ENCODE measurements at regions not wholly inside any gene's neighbourhood (a gene's known extent, or its start where the extent isn't known, plus 50 kb on each side); places are given as distances from the start of the nearest gene placed in this dataset.

DNA sequence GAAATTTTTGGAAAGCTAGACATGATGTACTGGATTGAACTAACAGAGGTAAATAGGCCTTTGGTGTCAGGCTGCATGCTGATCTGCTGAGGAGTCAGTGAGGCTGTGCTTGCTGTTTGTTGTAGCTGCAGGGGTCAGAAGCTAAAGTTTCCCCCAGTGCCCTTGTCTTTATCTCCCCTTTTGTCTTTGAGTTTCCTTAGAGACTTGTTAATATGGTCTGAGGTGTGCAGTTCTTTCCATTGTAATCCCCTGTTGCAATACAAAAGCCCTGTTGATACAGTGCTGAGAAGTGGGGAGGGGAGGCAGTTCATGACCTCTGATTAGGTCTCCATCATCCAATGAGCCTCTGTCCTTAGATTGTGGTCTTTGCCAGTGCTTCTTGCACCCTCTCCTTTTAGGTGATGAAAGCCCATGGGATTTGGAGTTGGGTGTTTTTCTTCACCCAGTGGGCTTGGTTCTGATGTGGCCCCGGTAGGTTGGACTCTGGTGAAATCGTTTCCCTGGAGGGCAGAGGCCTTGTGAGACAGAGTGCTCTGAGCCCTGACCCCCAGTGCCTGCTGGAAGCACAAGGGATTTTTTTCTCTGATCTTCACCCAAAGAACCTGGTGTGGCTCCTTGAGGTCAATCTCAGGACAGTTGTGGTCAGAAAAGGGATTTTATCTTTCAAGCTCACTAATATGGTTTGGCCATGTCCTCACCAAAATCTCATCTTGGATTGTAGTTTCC, 163.1 kb downstream of the TMEM18 start:
- DNase-seq (ENCODE audit: low read depth in 2 of 2) = no peak

DNA sequence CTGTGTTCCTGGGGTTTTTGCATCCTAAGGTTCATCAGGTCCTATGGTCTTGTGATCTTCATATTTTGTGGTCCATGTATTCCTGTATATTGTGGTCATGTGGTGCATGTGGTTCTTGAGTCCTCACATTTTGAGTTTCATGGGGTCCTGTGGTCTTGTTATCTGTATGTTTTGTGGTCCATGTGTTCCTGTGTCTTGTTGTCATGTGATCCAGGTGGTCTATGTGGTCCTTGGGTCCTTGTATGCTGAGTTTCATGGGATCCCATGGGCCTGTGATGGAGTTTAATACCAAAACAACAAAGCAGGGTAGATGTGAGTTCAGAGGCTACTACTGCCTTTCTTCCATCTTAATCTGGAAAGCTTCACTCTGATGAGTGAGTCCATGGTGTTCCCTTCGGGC, 166.4 kb downstream of the TMEM18 start:
- no peak for DNase-seq (ENCODE audit: low read depth in 2 of 2)

DNA sequence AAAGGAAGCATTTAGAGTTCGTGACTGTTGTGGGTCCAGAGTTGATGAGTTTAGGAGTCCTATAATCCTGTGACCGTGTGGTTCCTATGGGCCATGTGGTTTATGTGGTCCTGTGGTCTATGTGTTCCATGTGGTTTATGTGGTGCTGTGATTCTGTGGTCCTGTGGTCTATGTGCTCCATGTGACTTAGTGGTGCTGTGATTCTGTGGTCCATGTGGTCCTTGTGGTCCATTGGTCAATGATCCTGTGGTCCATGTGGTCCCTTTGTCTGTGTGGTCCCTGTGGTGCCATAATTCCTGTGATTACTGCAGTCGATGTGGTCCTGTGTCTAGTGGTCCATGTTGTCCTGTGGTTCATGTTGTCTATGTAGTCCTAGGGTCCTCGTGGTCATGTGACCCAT, 167.3 kb downstream of the TMEM18 start:
- DNase-seq (ENCODE audit: low read depth in 2 of 2) = no peak

DNA sequence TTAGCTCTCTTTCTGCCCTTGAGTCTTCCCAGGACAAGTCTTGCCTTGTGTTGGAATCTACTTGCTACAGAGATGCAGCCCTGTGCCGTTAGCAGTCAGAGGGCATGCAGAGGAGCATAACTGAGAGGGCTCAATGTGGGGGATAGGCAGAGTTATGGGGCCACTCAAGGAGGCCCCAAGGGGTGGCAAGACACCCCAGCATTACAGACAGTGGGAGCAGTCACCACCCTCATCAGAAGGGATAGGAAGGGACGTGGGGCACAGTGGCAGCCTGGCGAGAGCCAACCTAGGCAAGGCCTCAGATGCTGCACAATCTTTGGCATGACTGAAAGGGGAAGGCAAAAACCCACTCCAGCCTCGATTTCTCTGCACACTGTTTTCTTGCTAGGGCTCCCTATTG, 169.1 kb downstream of the TMEM18 start:
- no peak for DNase-seq (ENCODE audit: low read depth in 2 of 2)

DNA sequence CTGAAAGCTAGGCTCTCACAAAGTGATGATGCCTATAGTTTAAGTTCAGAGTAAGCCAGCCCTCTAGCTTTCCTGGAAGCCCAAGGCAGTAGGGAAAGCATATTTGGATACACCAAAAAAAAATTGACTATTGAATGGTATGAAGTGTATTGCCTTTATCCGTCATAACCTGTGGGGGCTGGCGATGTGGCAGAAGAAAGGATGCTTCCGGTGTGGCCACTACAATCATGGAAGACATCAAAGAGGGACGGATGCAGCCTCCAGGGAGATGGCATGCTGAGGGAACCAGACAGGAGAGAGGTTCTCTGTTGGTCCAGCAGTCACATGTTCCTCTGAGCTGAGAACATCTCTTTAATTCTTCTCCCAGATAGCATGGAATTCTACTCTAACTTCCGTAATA, 170.3 kb downstream of the TMEM18 start:
- DNase-seq (ENCODE audit: low read depth in 2 of 2) = no peak

DNA sequence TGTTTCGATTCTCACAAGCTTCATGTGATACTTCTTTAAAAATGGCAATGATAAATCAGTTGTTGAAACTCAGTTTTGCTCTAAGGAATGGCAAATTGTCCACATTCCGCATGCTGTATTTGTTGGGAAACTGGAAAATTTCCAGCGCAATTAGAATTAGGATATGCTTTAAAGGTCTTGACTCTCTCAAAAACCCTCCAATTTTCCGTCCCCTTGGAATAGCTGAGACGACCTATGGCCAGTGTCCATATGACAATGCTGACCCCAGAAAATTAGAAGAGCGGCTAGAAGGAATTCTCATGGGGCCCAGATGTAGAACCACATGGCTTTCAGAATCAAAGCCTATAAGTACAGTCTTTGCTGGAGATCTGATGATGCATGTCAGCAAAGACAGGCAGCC, 170.8 kb downstream of the TMEM18 start:
- DNase-seq (ENCODE audit: low read depth in 2 of 2) = no peak

DNA sequence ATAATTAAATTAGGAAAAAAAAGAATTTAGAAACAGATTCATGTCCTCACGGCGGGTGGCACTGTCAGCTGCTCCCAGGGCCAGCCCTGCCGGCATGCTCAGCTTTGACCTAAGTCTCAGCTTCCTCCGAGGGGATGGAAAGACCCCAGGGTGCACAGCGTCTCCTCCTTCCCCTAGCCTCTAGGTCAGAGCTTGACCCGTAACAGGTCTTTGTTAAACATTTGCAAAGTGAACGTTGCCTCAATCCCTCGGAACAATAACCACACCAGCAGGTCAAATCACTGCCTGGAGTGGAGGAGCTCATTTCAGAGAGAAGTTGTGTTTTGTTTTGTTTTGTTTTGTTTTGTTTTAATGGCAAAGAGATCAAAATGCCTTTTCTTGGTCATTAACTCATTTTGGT, 171.3 kb downstream of the TMEM18 start:
- DNase-seq (ENCODE audit: low read depth in 2 of 2) = no peak

DNA sequence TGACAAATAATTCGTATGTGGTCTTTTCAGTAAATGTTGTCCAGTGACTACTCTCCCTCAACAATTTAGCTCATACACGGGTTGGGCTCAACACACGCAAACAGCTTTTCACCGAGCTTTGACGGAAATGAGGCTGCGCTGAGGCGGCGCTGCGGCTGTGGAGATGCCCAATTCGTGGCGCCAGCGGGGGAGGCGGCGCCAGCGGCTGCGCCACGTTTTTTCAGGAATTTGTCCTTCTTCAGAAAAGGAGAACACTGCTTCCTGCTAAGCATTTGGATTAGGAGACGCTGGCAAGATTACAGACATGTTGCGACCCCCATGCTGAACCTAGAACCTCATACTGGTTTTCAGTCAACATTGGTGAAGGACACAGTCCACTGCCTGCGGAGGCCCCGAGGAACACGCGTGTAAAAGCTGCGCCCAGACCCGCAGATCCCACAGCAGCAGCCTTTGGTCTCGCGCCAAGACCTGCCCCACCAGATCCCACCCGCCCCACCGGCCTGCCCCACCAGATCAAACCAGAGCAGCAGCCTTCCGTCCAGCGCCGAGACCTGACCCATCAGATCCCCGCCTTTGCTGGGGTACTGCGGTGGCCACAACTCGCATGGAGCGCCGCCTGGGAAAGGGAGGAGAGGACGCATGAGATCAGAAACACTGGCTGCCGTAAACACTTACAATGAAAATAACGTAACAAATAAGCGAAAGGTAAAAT, 173.8 kb downstream of the TMEM18 start:
- DNase-seq (ENCODE audit: low read depth in 2 of 2) = no peak

DNA sequence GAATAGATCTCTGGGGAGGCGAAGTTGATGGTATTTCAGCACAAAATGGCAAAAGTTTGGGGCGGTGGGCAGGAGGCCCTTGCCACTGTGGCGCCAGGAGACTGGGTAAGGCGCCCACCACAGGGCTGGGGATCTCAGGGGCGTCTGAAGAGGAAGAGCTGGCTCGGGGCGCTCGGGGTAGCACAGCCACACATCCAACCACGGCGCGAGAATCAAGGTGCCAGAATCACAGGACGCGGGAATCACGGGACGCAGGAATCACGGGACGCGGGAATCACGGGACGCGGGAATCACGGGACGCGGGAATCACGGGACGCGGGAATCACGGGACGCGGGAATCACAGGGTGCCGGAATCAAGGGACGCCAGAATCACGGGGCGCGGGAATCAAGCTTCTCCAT, 174.4 kb downstream of the TMEM18 start:
- DNase-seq (ENCODE audit: low read depth in 2 of 2) = no peak

DNA sequence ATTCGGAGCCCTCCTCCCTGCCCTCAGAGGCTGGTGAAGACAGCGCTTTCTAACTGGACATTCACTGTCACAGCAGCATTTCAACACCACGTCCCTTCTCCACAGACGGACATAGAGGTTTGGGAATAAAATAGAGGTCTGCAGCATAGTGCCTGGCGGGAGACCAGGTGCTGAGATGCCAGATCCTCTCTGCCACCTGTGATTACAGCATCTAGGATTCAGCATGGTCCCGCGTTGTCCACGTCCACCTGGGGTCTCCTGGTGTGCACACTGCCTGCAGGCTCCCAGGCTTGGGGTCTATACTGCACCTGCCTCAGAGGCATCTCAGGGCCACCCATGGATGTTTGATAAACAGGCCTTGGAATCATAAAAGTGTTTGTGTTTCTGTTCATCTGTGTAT, 175.5 kb downstream of the TMEM18 start:
- DNase-seq (ENCODE audit: low read depth in 2 of 2) = no peak

DNA sequence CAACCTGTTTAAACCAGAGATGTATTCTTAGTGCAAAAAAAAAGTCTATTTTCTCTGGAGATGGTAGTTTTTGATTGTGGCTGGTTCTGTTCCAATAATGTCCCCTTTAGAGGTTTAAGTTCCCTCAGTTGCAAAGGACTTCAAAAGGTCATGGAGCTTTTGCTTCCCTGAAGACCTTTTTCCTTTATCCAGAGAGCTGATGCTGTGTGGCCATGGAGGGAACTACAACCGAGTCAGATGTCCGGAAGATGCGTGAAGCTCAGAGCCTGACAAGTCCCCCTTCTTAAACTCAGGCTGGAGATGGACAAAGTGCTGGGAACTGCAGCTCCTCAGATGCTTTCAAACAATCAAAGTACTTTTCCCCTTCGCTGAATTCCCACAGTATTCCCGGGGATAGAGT, 176.1 kb downstream of the TMEM18 start:
- DNase-seq (ENCODE audit: low read depth in 2 of 2) = no peak

DNA sequence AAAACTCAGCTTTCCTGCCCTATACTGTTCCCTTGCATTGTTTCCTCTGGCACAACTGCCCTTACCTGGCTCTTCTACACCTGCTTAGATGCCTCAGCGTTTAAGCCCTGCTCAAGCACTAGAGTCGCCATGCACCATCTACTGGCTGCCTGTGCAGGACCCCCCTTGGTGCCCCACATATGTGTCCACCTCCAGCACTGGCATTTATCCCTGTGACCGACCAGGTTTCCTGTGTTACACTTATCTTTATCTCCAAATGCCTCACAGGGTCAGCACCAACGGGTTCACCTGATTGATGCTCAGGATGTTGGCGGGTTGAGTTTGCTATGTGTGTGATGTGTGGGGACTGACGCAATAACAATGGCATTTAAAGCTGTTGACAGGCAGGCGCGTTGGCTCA, 177.5 kb downstream of the TMEM18 start:
- DNase-seq (ENCODE audit: low read depth in 2 of 2) = no peak

DNA sequence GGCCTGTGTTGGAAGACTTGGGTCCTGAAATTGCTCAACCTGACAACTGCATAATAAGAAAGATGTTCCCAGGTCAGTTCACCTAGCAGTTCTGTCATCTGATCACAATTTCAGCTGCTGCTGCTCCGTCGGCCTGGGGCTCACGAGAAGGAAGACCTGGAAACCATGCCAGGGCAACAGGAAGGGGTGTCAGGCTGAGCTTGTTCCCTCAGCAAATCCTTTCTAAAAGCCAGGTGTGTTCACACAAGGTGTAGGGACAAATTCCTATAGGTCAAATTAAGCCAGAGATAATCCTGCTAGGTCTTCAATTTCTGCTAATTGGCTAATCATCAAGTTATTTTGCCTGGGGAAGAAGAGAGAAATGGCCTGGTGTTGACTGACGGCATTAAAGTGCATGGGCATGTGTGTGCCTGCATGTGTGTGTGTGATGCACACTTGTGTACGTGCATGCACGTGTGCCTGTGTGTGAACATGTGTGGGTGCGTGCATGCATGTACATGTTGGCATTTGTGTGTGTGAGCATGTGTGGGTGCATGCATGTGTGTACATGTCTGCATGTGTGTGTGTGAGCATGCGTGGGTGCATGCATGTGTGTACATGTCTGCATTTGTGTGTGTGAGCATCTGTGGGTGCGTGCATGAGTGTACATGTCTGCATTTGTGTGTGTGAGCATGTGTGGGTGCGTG, 178.6 kb downstream of the TMEM18 start:
- DNase-seq (ENCODE audit: low read depth in 2 of 2) = no peak

DNA sequence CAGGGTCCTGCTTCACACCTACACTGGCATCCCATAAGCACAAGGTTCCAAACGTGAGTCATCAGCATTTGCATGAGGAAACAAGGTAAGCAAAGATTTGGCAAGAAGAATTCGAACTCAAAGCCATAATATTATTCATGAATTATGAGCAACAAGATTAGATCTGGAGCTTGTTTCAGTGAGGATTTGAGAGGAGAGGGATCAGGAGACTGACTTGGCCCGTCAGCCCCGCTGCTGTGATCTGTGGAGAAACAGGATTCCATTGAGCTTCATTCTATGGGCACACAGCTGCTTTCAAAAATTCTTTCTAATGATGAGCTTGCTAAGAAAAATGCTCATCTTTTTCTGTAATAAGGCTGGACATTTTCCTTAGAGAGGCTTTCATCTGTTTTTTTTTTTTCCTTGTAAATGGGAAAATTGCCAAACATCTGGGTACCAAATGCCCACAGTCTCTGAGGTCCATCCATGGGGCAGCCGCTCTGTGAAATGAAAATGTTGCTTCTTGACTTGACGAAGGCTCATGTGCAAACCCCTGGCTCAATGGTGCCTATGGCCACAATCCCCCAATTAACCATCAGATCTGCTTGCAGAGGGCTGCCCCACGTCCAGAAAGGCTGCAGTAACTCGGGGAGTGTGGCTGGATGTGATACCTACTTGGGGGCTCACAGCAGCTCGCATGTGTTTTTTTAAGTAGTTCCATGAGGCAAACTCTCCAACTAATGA, 179.3 kb downstream of the TMEM18 start:
- no peak for DNase-seq (ENCODE audit: low read depth in 2 of 2)

DNA sequence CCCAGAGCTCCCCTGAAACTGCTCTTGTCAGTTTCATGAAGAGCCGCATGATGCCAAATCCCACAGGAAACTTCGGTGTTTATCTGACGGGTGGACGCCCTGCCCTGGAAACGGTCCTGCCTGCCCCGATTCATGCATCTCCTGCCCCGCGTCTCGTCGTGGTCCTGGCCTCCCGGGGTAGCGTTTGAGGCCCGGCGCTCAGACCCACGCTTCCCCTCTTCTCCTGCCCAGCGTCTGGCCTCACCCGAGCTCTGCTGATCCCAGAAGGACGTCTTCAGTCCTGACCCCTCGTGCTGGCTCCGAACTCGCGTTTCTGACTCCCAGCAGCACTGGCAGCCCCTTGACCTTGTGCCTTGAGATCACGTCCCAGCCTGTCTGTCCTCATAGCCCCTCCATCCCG, 180.5 kb downstream of the TMEM18 start:
- DNase-seq (ENCODE audit: low read depth in 2 of 2) = no peak

DNA sequence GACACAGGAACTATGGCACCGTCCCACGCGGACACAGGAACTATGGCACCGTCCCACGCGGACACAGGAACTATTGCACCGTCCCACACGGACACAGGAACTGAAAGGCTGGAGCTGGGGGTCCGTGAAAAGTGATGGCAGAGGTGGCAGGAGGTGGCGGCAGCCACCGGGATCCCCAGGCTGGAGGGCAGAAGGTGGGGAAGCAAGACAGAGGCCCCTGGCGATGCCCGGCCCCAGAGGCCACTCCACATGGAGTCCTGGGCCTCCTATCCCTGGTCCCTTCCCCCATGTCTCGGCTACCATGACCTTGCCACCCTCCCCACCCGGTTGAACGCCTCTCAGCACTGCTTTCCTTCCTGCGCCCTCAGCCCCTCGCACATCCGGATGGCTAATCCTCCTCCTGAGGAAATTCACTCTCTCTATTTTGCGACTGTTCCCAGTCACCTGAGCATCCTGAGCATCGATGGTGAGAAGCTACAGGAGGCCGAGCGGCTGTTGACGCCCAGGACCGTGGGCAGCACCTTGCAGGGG, 181.4 kb downstream of the TMEM18 start:
- no peak for DNase-seq (ENCODE audit: low read depth in 2 of 2)

DNA sequence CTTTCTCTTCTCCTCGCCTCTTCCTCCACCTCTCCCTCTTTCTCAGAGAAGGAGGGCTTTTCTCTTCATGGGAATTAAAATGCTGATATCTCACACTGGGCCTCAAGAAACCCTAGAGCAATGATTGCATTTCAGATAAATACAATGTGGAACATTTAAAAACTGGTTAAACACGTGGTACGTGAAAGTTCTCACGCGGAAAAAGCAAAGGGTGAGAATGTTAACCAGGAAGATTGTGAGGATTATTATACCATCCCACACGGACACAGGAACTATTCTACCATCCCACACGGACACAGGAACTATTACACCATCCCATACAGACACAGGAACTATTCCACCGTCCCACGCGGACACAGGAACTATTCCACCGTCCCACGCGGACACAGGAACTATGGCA, 182.4 kb downstream of the TMEM18 start:
- DNase-seq (ENCODE audit: low read depth in 2 of 2) = no peak

DNA sequence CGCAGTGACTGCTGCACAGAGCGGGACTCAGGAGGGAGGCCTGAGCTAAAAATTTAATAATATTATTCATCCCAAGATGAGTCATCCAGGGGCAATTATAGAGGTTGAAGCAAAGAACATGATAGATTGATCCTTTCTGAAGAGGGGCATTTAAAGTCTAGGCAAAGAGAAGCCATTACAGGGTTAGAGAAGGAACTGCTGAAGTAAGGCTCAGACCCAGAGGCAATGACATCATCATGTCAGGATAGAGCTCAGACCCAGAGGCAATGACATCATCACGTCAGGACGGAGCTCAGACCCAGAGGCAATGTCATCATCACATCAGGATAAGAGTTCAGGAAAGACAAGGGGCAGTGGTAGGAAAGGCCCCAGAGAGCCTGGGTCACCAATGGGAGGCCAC, 184.0 kb downstream of the TMEM18 start:
- DNase-seq (ENCODE audit: low read depth in 2 of 2) = no peak

DNA sequence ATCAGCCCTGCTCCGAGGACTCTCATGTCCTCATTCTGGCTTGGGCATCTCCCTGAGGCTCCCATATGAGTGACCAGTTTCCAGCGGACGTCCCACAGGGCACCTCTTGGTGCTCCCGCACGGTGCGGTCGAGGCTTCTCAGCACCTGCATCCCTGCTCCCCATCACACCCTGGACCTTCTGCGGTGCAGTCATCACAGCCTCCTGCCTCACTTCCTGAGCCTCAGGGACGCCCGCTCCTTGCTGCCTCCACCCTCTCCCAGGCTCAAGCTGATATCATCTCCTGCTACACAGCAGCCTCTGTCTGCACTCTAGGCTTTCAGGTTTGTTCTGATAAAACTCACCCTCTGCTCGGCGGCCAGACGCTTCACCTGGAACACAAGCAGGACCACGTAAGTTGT, 185.0 kb downstream of the TMEM18 start:
- DNase-seq (ENCODE audit: low read depth in 2 of 2) = no peak

DNA sequence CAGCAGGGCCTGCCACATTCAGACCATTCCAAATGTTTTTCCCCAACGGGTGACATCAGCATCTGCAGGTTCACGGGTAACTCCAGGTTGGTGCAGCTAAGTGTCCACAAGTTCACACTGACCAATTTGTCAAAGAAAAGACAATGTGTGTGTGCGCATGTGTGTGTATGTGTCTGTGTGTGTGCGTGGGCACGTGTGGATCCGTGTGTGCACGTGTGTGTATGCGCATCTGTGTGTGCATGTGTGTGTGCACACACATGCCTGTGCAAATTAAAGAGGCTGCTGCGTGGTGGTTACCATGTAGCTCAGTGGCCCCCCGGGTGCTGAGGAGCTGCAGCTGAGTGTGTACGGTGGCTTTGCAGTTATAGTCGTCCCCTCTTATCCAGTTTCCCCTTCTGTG, 187.4 kb downstream of the TMEM18 start:
- no peak for DNase-seq (ENCODE audit: low read depth in 2 of 2)

DNA sequence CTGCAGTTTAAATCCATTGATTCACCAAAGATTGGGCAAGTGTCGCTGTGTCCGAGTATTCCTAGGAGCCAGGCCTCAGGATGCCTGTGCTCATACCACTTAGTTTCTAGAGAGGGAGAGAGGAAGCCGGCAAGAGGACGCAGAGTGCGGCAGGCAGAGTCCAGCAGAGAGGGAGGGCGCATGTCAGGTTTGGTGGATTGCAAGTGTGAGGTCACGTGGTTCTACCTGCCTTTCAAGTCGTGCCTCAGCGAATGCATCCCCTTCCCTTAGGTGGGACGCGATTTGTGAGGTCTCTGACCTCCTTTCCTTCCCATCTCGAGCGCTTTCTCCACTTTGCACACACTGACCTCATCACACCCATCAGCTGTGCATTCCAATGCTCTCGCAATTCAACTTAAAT, 188.1 kb downstream of the TMEM18 start:
- no peak for DNase-seq (ENCODE audit: low read depth in 2 of 2)
